ENCODE measurements at regions not wholly inside any gene's neighbourhood (a gene's known extent, or its start where the extent isn't known, plus 50 kb on each side); places are given as distances from the start of the nearest gene placed in this dataset.

GRCh38 chr14:36083317-36083716, 93.2 kb downstream of the PTCSC3 start:
- DNase-seq (ENCODE audit: low spot score), result no peak

- no peak for DNase-seq (ENCODE audit: low spot score)
Observed at GRCh38 chr14:36078080-36078479, 98.4 kb downstream of the PTCSC3 start.

GRCh38 chr14:36076197-36076596, 100.3 kb downstream of the PTCSC3 start:
- no peak for DNase-seq (ENCODE audit: low spot score)

DNA sequence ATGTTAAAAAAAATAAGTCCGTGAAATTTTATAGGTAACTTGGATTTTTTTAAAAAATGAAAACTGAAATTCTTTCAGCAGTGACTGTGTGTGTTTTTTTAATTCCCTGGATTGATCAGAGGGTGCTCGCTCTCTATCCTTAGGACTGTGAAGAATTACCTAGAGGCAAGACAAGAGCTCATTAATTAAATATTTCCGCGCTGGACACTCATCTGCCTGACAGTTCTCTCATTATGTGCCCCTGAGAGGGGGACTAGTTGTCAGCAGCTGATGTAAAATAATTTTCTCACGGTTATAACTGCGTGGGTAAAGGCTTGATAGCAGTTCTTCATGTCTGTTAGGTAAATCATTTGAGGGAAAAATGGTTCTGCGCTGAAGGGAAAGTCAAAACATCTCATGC, 101.3 kb downstream of the PTCSC3 start:
- DNase-seq (ENCODE audit: low spot score), result no peak

- DNase-seq (ENCODE audit: low spot score), result no peak
Observed at GRCh38 chr14:36070720-36071043, 105.8 kb downstream of the PTCSC3 start.

DNA sequence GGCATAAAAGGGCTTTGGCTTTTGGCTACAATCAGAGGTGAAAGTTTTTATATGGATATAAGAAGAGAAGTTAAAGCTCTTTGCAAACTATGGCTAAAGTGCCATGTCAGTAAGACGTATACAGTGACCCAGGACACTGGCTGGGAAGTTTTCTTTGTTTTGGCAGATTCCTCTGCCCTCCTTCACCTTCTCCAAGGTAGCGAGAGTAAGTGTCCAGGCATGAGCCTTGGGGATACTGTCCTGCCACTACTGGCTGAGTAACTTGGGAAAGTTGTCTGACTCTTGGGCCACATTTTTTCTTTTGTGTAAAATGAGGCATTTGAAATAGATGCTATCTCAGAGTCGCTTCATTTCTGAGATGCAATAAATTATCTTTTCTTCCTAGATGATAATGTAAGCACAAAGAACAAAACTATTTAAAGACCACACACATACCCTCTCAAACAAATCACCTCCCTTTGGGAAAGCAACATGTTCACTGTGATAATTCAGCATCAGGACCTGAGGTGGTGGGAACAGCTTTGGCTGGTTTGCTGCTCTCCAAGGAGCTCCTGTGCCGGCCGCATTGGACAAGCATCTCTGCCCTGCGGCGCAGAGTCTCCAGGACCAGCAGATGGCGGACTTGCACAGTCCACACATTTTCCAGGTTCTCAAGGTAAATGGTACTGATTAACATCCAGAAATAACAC, 106.3 kb downstream of the PTCSC3 start:
- peak; percentile 79 for DNase-seq (ENCODE audit: low spot score)

GRCh38 chr14:36069535-36069900, 107.0 kb downstream of the PTCSC3 start:
- DNase-seq (ENCODE audit: low spot score), result peak; percentile 63

GRCh38 chr14:36068777-36069534, 107.6 kb downstream of the PTCSC3 start:
- peak; percentile 71 for DNase-seq (ENCODE audit: low spot score)

DNA sequence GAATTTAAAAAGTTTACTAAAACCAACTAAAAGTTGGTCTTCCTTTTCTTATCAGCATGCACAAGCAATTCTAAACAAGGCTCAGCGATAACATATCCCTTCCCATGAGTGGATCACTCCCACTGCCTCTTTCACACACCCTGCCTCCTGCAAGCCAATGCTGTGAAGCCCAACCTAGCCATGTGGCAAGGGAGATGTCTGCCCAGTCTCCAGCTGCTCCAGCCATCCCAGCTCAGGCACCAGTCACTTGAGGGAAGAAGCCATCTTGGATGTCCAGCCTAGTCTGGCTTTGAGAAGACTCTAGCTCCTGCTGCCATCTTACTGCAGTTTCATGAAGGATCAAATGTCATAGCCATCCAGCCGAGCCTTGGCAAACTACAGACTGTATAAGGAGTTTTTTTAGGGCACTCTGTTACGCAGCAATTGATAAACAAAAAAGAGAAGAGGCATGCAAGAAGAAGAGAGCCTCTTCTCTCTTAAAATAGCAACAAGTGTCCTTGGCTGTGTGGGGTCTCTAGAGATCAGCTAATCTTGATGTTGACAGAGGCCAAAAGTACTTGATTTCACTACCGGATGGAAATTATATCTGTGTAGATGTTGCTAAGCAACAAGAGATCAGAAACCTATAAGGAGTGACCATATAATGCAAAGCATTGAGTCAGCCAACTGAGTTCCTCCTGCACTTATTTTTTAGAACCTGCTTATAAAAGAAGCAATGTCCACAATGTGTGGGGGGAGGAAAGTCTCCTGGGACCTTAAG, 108.9 kb downstream of the PTCSC3 start:
- DNase-seq (ENCODE audit: low spot score), result no peak

GRCh38 chr14:36066636-36067035, 109.9 kb downstream of the PTCSC3 start:
- DNase-seq (ENCODE audit: low spot score), result no peak

GRCh38 chr14:36065831-36066230, 110.7 kb downstream of the PTCSC3 start:
- DNase-seq (ENCODE audit: low spot score), result no peak

- DNase-seq (ENCODE audit: low spot score), result no peak
Observed at GRCh38 chr14:36059531-36059930, 117.0 kb downstream of the PTCSC3 start.

DNA sequence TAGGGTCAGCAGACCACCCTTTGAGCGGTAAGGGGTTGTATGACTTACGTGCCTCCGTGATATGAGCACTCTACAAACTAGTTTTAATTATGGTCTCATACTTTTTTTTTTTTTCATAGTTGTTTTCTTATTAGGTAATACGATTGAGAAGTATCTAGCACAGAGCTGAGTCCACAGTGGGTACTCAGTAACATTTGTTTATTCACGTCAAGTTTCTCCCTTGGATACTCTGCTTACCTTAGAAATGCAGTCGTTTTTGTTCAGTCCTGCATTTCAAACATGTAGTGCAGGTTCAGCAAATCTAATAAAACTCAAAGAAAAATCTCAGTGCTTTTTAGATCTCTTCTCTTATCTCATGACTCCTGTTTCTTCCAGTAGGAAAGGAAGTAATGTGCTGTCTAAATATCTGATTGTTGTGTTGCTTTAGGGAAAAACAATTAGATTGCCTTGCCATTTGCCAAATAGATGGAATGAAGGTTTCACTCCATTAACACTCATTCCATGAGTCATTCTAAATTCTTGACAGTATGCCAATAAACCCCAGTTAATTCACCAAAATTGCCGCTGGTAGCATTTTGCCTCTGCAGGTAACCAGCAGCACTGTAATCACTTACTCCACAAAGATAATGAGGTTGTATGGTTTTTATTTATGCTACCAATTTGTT, 118.9 kb downstream of the PTCSC3 start:
- peak; percentile 79 for DNase-seq (ENCODE audit: low spot score)

DNA sequence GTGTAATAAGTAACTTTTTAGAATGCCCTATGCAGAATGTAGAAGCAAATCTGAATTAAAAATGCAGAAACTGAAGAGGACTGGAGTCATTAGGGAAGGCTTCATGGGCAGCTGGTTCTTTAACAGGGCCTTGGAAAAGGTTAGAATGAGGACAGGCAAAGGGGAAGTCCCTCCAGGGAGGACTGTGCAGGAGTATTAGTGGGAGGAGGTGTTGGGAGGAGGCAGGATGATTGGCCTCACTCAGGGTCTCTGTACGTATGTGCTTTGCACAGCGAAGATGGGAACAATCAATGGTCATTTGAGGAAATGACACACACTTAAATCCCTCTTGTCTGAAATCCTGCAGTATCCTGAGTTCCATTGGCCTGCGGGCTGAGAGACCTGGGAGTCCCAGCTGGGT, 119.7 kb downstream of the PTCSC3 start:
- DNase-seq (ENCODE audit: low spot score), result peak; percentile 65

- DNase-seq (ENCODE audit: low spot score), result peak; percentile 39
Observed at GRCh38 chr14:36055681-36056225, 120.8 kb downstream of the PTCSC3 start.

DNA sequence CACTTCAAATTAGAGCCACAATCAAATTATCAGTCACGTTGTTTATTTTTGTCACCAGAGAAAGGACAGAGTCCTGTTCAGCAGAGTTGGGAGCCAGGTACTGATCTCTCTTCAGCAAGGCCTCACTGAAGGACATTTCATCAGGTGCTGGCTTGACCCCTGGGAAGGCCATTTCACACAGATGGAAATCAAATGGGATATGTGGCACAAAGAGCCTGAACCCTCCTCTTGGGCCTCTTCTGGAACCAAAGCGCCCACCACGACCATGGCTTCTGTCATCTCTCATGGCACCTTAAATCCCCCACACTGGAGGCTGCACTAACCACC, 121.5 kb downstream of the PTCSC3 start:
- DNase-seq (ENCODE audit: low spot score), result no peak

- DNase-seq (ENCODE audit: low spot score), result no peak
Observed at GRCh38 chr14:36054353-36055051, 122.0 kb downstream of the PTCSC3 start.

GRCh38 chr14:36052681-36053080, 123.8 kb downstream of the PTCSC3 start:
- DNase-seq (ENCODE audit: low spot score), result peak; percentile 26

DNA sequence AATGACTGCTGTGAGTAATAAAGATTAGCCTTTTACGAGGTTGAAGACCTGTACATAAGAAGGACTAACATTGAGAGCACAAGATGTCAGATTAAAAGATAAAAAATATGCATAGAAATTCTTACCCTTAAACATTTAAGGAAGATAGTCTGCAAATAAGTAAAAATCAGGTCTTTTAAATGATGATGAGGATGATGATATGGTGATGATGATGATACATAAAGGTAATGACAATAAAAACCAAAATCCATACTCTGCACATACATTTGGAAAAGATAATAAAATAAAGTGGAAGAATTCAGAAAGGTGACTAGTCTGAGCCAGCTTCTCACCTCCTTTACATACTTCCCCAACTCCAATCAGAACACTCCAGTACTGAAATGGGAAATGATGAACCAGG, 124.5 kb downstream of the PTCSC3 start:
- no peak for DNase-seq (ENCODE audit: low spot score)

DNA sequence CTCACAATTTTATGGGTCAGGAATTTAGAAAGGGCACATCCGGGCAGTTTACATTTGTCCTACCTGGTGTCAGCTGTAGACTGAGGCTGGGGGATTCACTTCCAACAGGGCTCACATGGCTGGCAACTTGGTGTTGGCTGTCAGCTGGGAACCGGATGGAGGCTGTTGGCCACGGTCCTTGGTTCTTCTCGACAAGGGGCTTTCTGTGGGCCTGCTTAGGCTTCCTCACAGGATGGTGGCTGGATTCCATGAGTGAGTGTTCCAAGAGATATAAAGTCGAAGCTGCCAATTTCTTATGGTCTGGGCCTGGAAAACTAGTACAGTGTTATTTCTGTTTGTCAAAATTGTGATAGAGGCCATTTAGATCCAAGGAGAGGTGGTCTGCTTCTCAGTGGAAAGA, 127.9 kb downstream of the PTCSC3 start:
- no peak for DNase-seq (ENCODE audit: low spot score)

DNA sequence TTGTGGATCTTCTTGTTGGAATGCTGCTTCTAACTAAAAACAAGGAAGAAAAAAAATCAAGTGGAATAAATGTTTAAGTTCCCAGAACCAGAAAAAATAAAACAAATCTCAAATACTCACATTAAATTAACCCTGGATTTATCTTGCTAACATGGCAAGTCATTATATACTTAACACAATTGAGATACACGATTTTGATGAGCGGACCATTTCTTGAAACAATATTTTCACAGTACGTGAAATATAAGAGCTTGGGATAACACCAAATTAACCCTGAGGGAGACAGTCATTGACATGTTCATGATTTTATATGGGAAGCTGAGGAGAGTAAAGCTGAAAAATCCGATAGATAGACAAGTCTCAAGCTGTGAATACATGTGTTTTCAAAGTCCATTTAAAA, 128.6 kb downstream of the PTCSC3 start:
- DNase-seq (ENCODE audit: low spot score), result no peak

GRCh38 chr14:36035675-36036074, 140.8 kb downstream of the PTCSC3 start:
- DNase-seq (ENCODE audit: low spot score), result no peak

Measured in kidney tubule cell (primary cell).